Activated CD4-positive, alpha-beta T cell treated with anti-CD3 and anti-CD28 coated beads, Interleukin-2, Interleukin-6, amounts not matched to agents 100 ng/mL and 50 ng/mL, durations not matched to agents 16 hours and 8 hours (primary cell): ENCODE measurements at regions not wholly inside any gene's neighbourhood (a gene's known extent, or its start where the extent isn't known, plus 50 kb on each side); places are given as distances from the start of the nearest gene placed in this dataset.
"Not testable (repeated sequence)": the region's sequence is repeated elsewhere in the genome, so short reads cannot be mapped to it uniquely, and the experiment has no call there.

Experiments used
- DNase-seq: peaks from one replicate; pipeline ENCODE4 v3.0.0-alpha.2; 2020

GRCh38 chr2:31735716-31736115, 155.0 kb upstream of the SRD5A2 start:
- DNase-seq, result no peak

GRCh38 chr2:31729442-31730092, 148.8 kb upstream of the SRD5A2 start:
- DNase-seq, result peak; percentile 27

- DNase-seq, result no peak
These were observed 148.3 kb upstream of the SRD5A2 start for GRCh38 chr2:31729065-31729439.

GRCh38 chr2:31728406-31729064, 147.8 kb upstream of the SRD5A2 start:
- DNase-seq, result no peak

- no peak for DNase-seq
These were observed 145.7 kb upstream of the SRD5A2 start for GRCh38 chr2:31726457-31726856.

- DNase-seq, result no peak
These were observed 144.7 kb upstream of the SRD5A2 start for GRCh38 chr2:31725444-31725843.

GRCh38 chr2:31711737-31712136, 131.0 kb upstream of the SRD5A2 start:
- DNase-seq, result no peak

- no peak for DNase-seq
These were observed 129.4 kb upstream of the SRD5A2 start for GRCh38 chr2:31710121-31710520.

- DNase-seq, result no peak
These were observed 127.3 kb upstream of the SRD5A2 start for GRCh38 chr2:31707992-31708391.

- DNase-seq, result no peak
These were observed 123.9 kb upstream of the SRD5A2 start for GRCh38 chr2:31704561-31705212.

- no peak for DNase-seq
These were observed 122.5 kb upstream of the SRD5A2 start for GRCh38 chr2:31703253-31703652.

- no peak for DNase-seq
These were observed 118.0 kb upstream of the SRD5A2 start for GRCh38 chr2:31698722-31699121.

GRCh38 chr2:31696068-31696467, 115.3 kb upstream of the SRD5A2 start:
- DNase-seq, result no peak

- no peak for DNase-seq
These were observed 113.7 kb upstream of the SRD5A2 start for GRCh38 chr2:31694444-31694843.

- DNase-seq, result no peak
These were observed 113.1 kb upstream of the SRD5A2 start for GRCh38 chr2:31693882-31694281.

- peak; percentile 18 for DNase-seq
These were observed 107.5 kb upstream of the SRD5A2 start for GRCh38 chr2:31688282-31688681.

GRCh38 chr2:31683506-31683905, 102.8 kb upstream of the SRD5A2 start:
- not testable (repeated sequence) for DNase-seq

- no peak for DNase-seq
These were observed 94.8 kb upstream of the SRD5A2 start for GRCh38 chr2:31675485-31675901.

GRCh38 chr2:31674446-31674845, 93.7 kb upstream of the SRD5A2 start:
- DNase-seq, result no peak

- no peak for DNase-seq
These were observed 86.1 kb upstream of the SRD5A2 start for GRCh38 chr2:31666878-31667277.

GRCh38 chr2:31664949-31665724, 84.4 kb upstream of the SRD5A2 start:
- DNase-seq, result no peak

GRCh38 chr2:31660812-31661335, 80.1 kb upstream of the SRD5A2 start:
- no peak for DNase-seq

- no peak for DNase-seq
These were observed 79.4 kb upstream of the SRD5A2 start for GRCh38 chr2:31660165-31660564.
